Ascending aorta (tissue), 2 donors: ENCODE measurements at regions not wholly inside any gene's neighbourhood (a gene's known extent, or its start where the extent isn't known, plus 50 kb on each side); places are given as distances from the start of the nearest gene placed in this dataset.

Experiments
- DNase-seq, 2 donors: peaks; one replicate each; pipeline ENCODE4 v3.0.0-alpha.2; 2019; ENCODE audit warnings: low spot score in 2 of 2
- H3K27ac ChIP-seq, 2 donors: fragments of 200-600 bp; sonication (generic); one replicate each; pipeline ENCODE4 v1.5.1; 2016 to 2017; ENCODE audit warnings: mild to moderate bottlenecking in 1 of 2
- H3K27me3 ChIP-seq: fragments of 200-600 bp; sonication (generic); one replicate; pipeline ENCODE4 v1.5.1; 2017
- H3K36me3 ChIP-seq, 2 donors: fragments of 200-600 bp; sonication (generic); one replicate each; pipeline ENCODE4 v1.5.1; 2016
- H3K4me1 ChIP-seq, 2 donors: fragments of 200-600 bp; sonication (generic); one replicate each; pipeline ENCODE4 v1.5.1; 2016 to 2017; ENCODE audit warnings: mild to moderate bottlenecking in 1 of 2
- H3K4me3 ChIP-seq, 2 donors: fragments of 200-600 bp; sonication (generic); one replicate each; pipeline ENCODE4 v1.5.1; 2016 to 2017; ENCODE audit warnings: mild to moderate bottlenecking in 1 of 2
- H3K9me3 ChIP-seq, 2 donors: fragments of 200-600 bp; sonication (generic); one replicate each; pipeline ENCODE4 v1.5.1; 2016
- intact Hi-C: fragments of 100-400 bp; cut with DNase I; formaldehyde crosslinking; loops from one replicate; pipeline ENCODE4 v1.15.1; 2023
- TF ChIP-seq, protein P1 (sequence below), 3 experiments: fragments of 200-600 bp in 2 of 3; fragments of 450-650 bp in 1 of 3; sonication (generic) in 2 of 3; IDR thresholded peaks; one replicate each; pipeline ENCODE4 v1.5.1; 2016 to 2019; ENCODE audit warnings: antibody characterized with exemption in 3 of 3, mild to moderate bottlenecking in 1 of 3, moderate library complexity in 1 of 3

DNA sequence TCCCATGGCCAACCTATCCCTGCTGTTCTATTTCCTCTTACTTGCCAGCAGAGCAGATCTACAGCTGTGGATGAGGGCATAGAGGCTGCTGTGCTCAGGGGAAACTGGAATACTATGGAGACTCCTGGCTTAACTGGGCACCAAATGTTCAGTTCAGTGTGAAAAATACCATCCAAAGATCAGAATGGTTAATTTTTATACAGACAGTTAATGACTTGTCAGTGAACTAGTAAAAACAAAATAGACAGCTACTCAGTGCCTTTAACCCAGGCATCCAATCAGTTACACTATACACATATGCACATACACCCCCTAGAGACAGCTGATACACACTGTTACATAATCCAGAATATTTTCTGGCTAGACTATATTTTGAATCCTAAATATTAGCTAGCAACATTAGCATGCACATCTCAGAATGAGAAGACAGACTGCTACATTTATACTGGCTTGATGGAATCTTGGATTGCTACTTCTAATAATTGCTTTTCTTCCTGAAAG lies 59.1 kb upstream of the WIPF1 start:
- intact Hi-C loops = no loop called here
- DNase-seq = no peak
- peak overlapping the region in 1 of 2 donors; percentile 42 for H3K27ac ChIP-seq
- H3K36me3 ChIP-seq = no peaks in the 10 kb centered on the region
- TF ChIP-seq, protein P1, sequence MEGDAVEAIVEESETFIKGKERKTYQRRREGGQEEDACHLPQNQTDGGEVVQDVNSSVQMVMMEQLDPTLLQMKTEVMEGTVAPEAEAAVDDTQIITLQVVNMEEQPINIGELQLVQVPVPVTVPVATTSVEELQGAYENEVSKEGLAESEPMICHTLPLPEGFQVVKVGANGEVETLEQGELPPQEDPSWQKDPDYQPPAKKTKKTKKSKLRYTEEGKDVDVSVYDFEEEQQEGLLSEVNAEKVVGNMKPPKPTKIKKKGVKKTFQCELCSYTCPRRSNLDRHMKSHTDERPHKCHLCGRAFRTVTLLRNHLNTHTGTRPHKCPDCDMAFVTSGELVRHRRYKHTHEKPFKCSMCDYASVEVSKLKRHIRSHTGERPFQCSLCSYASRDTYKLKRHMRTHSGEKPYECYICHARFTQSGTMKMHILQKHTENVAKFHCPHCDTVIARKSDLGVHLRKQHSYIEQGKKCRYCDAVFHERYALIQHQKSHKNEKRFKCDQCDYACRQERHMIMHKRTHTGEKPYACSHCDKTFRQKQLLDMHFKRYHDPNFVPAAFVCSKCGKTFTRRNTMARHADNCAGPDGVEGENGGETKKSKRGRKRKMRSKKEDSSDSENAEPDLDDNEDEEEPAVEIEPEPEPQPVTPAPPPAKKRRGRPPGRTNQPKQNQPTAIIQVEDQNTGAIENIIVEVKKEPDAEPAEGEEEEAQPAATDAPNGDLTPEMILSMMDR (IDR thresholded peaks at IDR 0.05) = no peak
- no peak overlapping the region for H3K4me3 ChIP-seq
- H3K9me3 ChIP-seq = no peaks in the 10 kb centered on the region
- no peaks in the 10 kb centered on the region for H3K27me3 ChIP-seq
- H3K4me1 ChIP-seq = peaks cover 2 to 13% of the 10 kb centered on the region in 2 donors

DNA sequence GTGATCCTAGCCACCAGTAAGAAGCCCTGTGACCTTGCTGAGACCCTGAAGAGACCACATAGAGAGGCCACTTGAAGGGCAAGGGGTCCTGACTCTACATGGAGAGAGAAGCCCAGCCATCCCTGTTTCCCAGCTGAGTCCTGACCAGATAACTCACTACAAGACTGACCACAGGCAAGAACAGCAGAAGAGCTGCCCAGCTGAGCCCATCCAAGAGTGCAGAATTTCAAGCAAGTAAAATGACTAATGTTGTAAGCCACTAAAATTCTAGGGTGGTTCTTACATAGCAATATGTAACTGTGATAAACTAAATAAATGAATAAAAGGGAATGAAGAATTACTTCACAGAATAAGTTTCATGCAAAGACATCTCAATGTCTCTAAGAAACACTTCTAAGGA lies 58.4 kb upstream of the WIPF1 start:
- Histone ChIP-seq H3K27ac (peak overlapping the region in 1 of 2 donors; percentile 42), H3K36me3 (no peaks in the 10 kb centered on the region), H3K4me1 (peaks cover 2 to 13% of the 10 kb centered on the region in 2 donors), H3K9me3 (no peaks in the 10 kb centered on the region), H3K4me3 (no peak overlapping the region), H3K27me3 (no peaks in the 10 kb centered on the region)
- TF ChIP-seq, protein P1 (IDR thresholded peaks at IDR 0.05) = no peak
- intact Hi-C loops = no loop called here
- no peak for DNase-seq

DNA sequence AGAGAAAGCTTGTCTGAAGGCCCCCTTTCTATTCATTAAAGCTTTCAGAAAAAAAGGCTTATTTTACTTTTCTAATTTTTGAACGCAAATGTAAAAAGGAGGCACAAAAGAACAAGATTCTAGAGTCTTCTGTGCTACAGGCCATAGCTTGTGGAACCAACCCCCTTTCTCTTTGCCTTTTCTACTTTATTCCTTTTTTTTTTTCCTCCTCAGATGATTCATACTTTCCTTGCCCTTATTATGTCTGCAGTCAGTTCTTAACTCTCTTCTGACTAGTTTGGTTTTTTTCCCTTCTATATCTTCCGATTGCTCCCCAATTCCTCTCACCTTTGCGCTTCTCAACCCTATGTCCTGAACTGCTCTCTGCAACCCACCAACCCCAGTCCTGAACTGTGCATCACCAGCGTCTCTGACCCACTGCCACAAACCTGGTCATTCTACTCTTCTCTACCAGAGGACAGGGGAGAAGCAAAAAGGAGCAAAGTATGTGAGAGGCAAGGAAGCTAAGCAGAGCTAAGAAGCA lies 56.9 kb upstream of the WIPF1 start:
- intact Hi-C loops = no loop called here
- no peaks in the 10 kb centered on the region for H3K36me3 ChIP-seq
- DNase-seq = no peak
- no peak overlapping the region for H3K4me3 ChIP-seq
- no peaks in the 10 kb centered on the region for H3K9me3 ChIP-seq
- H3K27ac ChIP-seq = peak overlapping the region; percentile 37 to 53
- H3K4me1 ChIP-seq = peaks cover 2 to 15% of the 10 kb centered on the region in 2 donors
- H3K27me3 ChIP-seq = no peaks in the 10 kb centered on the region
- TF ChIP-seq, protein P1 (IDR thresholded peaks at IDR 0.05) = no peak

DNA sequence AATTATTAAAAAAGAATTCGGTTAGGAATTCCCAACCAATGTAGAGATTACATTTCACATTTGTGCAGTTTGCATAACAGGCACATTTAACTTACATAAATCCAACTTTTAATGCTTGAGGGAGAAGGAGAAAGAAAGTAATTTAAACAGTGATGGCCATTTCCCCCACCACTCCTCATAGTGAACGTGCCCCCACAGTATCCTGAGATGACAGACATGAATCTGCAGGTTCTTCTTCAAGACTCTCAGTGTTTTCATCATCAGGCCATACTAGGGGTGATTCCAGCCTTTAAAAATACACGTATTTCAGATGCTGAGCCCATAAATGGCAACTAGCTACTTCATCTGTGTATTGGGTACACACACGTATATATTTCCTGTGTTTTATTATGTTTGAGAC lies 51.3 kb upstream of the WIPF1 start:
- DNase-seq = no peak
- Histone ChIP-seq H3K36me3 (peaks cover 0 to 4% of the 10 kb centered on the region in 2 donors), H3K27me3 (no peaks in the 10 kb centered on the region), H3K4me1 (peaks cover 0 to 4% of the 10 kb centered on the region in 2 donors), H3K9me3 (peaks cover 4 to 7% of the 10 kb centered on the region in 2 donors), H3K4me3 (no peak overlapping the region), H3K27ac (no peak overlapping the region)
- TF ChIP-seq, protein P1 (IDR thresholded peaks at IDR 0.05) = no peak
- intact Hi-C loops = no loop called here
